ENCODE measurements at regions not wholly inside any gene's neighbourhood (a gene's known extent, or its start where the extent isn't known, plus 50 kb on each side); places are given as distances from the start of the nearest gene placed in this dataset.

GRCh38 chr3:175948041-175948440 is 1088.9 kb downstream of the NAALADL2 start:
- TF ChIP-seq, protein P1, sequence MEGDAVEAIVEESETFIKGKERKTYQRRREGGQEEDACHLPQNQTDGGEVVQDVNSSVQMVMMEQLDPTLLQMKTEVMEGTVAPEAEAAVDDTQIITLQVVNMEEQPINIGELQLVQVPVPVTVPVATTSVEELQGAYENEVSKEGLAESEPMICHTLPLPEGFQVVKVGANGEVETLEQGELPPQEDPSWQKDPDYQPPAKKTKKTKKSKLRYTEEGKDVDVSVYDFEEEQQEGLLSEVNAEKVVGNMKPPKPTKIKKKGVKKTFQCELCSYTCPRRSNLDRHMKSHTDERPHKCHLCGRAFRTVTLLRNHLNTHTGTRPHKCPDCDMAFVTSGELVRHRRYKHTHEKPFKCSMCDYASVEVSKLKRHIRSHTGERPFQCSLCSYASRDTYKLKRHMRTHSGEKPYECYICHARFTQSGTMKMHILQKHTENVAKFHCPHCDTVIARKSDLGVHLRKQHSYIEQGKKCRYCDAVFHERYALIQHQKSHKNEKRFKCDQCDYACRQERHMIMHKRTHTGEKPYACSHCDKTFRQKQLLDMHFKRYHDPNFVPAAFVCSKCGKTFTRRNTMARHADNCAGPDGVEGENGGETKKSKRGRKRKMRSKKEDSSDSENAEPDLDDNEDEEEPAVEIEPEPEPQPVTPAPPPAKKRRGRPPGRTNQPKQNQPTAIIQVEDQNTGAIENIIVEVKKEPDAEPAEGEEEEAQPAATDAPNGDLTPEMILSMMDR (IDR thresholded peaks at IDR 0.05), result no peak
- TF ChIP-seq POLR2A (IDR thresholded peaks at IDR 0.05), result no peak

Measured in Peyer's patch (tissue), 4 donors.